Caco-2 (cell line): ENCODE measurements at regions not wholly inside any gene's neighbourhood (a gene's known extent, or its start where the extent isn't known, plus 50 kb on each side); places are given as distances from the start of the nearest gene placed in this dataset.

ENCODE experiments used
- BruUV-seq: library from RNA; stranded (reverse); fragments of 400-500 nt; replicated peaks from 2 replicates; lab custom pipeline; 2021; lab: Mats Ljungman, UMichigan
- CTCF ChIA-PET: fragments of 300-600 bp; sonication (Branson Sonifier 250); formaldehyde crosslinking; loops from one replicate; lab custom pipeline; 2022; ENCODE audit warnings: antibody characterized with exemption; lab: Charles Lee
- POLR2A ChIA-PET: fragments of 300-600 bp; sonication (Branson Sonifier 250); formaldehyde crosslinking; loops from one replicate; lab custom pipeline; 2022; ENCODE audit warnings: antibody characterized with exemption; lab: Charles Lee
- DNase-seq, 2 experiments: peaks; one replicate each; pipeline versions ENCODE4 v3.0.0 to v3.0.0-alpha.2; 2020 to 2022
- H3K27me3 ChIP-seq: replicated peaks from 2 replicates; pipeline ENCODE4 v1.6.0; 2011; ENCODE audit warnings: low read length; ENCODE audit not compliant: control insufficient read depth, insufficient read depth
- H3K36me3 ChIP-seq: 2 replicates; pipeline ENCODE4 v1.5.1; 2011; ENCODE audit warnings: low read length; ENCODE audit not compliant: control insufficient read depth, insufficient read depth
- H3K4me1 ChIP-seq: fragments of 250-450 bp; sonication (Bioruptor Pico); 2 replicates; pipeline ENCODE4 v1.5.1; 2020; ENCODE audit warnings: mild to moderate bottlenecking
- H3K4me3 ChIP-seq: 2 replicates; pipeline ENCODE4 v1.5.1; 2011; ENCODE audit warnings: low read depth, mild to moderate bottlenecking, control low read depth, low read length
- H3K9me3 ChIP-seq: fragments of 250-450 bp; sonication (Bioruptor Pico); 2 replicates; pipeline ENCODE4 v1.5.1; 2020; ENCODE audit warnings: mild to moderate bottlenecking, moderate library complexity
- H3K27ac Mint-ChIP-seq: one replicate; pipeline ENCODE4 v1.8.0; 2022; ENCODE audit warnings: mixed read lengths; ENCODE audit not compliant: unreplicated experiment
- H3K27me3 Mint-ChIP-seq: one replicate; pipeline ENCODE4 v1.8.0; 2022; ENCODE audit warnings: mixed read lengths; ENCODE audit not compliant: insufficient read depth, unreplicated experiment
- H3K36me3 Mint-ChIP-seq: one replicate; pipeline ENCODE4 v1.8.0; 2022; ENCODE audit warnings: mild to moderate bottlenecking, mixed read lengths; ENCODE audit not compliant: insufficient read depth, unreplicated experiment
- H3K4me1 Mint-ChIP-seq: one replicate; pipeline ENCODE4 v1.8.0; 2022; ENCODE audit warnings: low read depth, mixed read lengths; ENCODE audit not compliant: unreplicated experiment
- H3K4me3 Mint-ChIP-seq: one replicate; pipeline ENCODE4 v1.8.0; 2022; ENCODE audit warnings: mild to moderate bottlenecking, moderate library complexity, mixed read lengths; ENCODE audit not compliant: unreplicated experiment
- H3K9me3 Mint-ChIP-seq: one replicate; pipeline ENCODE4 v1.8.0; 2022; ENCODE audit warnings: mixed read lengths; ENCODE audit not compliant: unreplicated experiment
- CTCF ChIP-seq, 2 experiments: fragments of 200-600 bp in 1 of 2; IDR thresholded peaks; 1 replicate in 1 of 2; 2 replicates in 1 of 2; pipeline versions ENCODE4 v1.5.1 to v1.8.0; 2011 to 2022; ENCODE audit warnings: antibody characterized with exemption in 1 of 2, control low read depth in 1 of 2, inconsistent platforms in 1 of 2, low read depth in 1 of 2, low read length in 1 of 2, mild to moderate bottlenecking in 1 of 2, moderate library complexity in 1 of 2; ENCODE audit not compliant: insufficient read depth in 1 of 2, severe bottlenecking in 1 of 2, unreplicated experiment in 1 of 2
- intact Hi-C: fragments of 100-400 bp; cut with micrococcal nuclease; formaldehyde crosslinking; loops from one replicate; pipeline ENCODE4 v1.10.0; 2022; ENCODE audit not compliant: unreplicated experiment

GRCh38 chr11:34809191-34810106 lies 106.7 kb downstream of the APIP start:
- no peaks in the 10 kb centered on the region for H3K36me3 ChIP-seq
- Mint-ChIP-seq H3K9me3 (peaks cover 8% of the 10 kb centered on the region), H3K36me3 (no peaks in the 10 kb centered on the region), H3K27ac (no peak overlapping the region), H3K4me1 (peaks cover 8% of the 10 kb centered on the region), H3K27me3 (no peaks in the 10 kb centered on the region), H3K4me3 (no peak overlapping the region)
- no peak for TF ChIP-seq CTCF (IDR thresholded peaks at IDR 0.05; ENCODE audit: insufficient read depth in 1 of 2, low read depth in 1 of 2, low read length in 1 of 2, severe bottlenecking in 1 of 2, unreplicated experiment in 1 of 2)
- CTCF ChIA-PET: no interaction called here
- no peak overlapping the region for H3K4me3 ChIP-seq
- H3K9me3 ChIP-seq: no peaks in the 10 kb centered on the region
- no TSS peak for BruUV-seq
- H3K27me3 ChIP-seq: no peaks in the 10 kb centered on the region
- POLR2A ChIA-PET: no interaction called here
- no peak for DNase-seq
- intact Hi-C loops: no loop called here
- H3K4me1 ChIP-seq: no peaks in the 10 kb centered on the region

GRCh38 chr11:34806875-34807274 lies 109.3 kb downstream of the APIP start:
- Mint-ChIP-seq H3K36me3 (no peaks in the 10 kb centered on the region), H3K27ac (no peak overlapping the region), H3K4me3 (no peak overlapping the region), H3K4me1 (peaks cover 8% of the 10 kb centered on the region), H3K9me3 (no peaks in the 10 kb centered on the region), H3K27me3 (no peaks in the 10 kb centered on the region)
- BruUV-seq: no TSS peak
- Histone ChIP-seq H3K4me3 (no peak overlapping the region), H3K36me3 (no peaks in the 10 kb centered on the region), H3K4me1 (no peaks in the 10 kb centered on the region), H3K9me3 (no peaks in the 10 kb centered on the region), H3K27me3 (no peaks in the 10 kb centered on the region)
- no peak for DNase-seq
- ChIA-PET POLR2A (no interaction called here), CTCF (interaction anchor here (1.2 kb wide), 1 partner anchor 294 kb away, joined by 3 read pairs; no protein-coding TSS in a partner anchor)
- no peak for TF ChIP-seq CTCF (IDR thresholded peaks at IDR 0.05; ENCODE audit: insufficient read depth in 1 of 2, low read depth in 1 of 2, low read length in 1 of 2, severe bottlenecking in 1 of 2, unreplicated experiment in 1 of 2)
- intact Hi-C loops: no loop called here

- Mint-ChIP-seq H3K27ac (no peak overlapping the region), H3K27me3 (no peaks in the 10 kb centered on the region), H3K9me3 (no peaks in the 10 kb centered on the region), H3K36me3 (no peaks in the 10 kb centered on the region), H3K4me1 (peaks cover 8% of the 10 kb centered on the region), H3K4me3 (no peak overlapping the region)
- Histone ChIP-seq H3K9me3 (no peaks in the 10 kb centered on the region), H3K27me3 (no peaks in the 10 kb centered on the region), H3K36me3 (no peaks in the 10 kb centered on the region), H3K4me3 (no peak overlapping the region), H3K4me1 (no peaks in the 10 kb centered on the region)
- intact Hi-C loops: no loop called here
- DNase-seq: no peak
- no TSS peak for BruUV-seq
- CTCF ChIA-PET: interaction anchor here (1.2 kb wide), 1 partner anchor 293 kb away, joined by 3 read pairs; no protein-coding TSS in a partner anchor
- no peak for TF ChIP-seq CTCF (IDR thresholded peaks at IDR 0.05; ENCODE audit: insufficient read depth in 1 of 2, low read depth in 1 of 2, low read length in 1 of 2, severe bottlenecking in 1 of 2, unreplicated experiment in 1 of 2)
- POLR2A ChIA-PET: no interaction called here
Observed at GRCh38 chr11:34805937-34806336, 110.2 kb downstream of the APIP start.
